Osteoblast (primary cell): ENCODE measurements at regions not wholly inside any gene's neighbourhood (a gene's known extent, or its start where the extent isn't known, plus 50 kb on each side); places are given as distances from the start of the nearest gene placed in this dataset.

Source experiments
- DNase-seq: peaks from one replicate; pipeline ENCODE4 v3.0.0; 2011; ENCODE audit warnings: low spot score, mixed read lengths; ENCODE audit not compliant: insufficient read length; ENCODE audit errors: missing footprints
- H2AFZ ChIP-seq: 2 replicates; pipeline ENCODE4 v1.6.0; 2011; ENCODE audit warnings: mild to moderate bottlenecking, low read length
- H3K27ac ChIP-seq: 2 replicates; pipeline ENCODE4 v1.5.1; 2011; ENCODE audit warnings: mild to moderate bottlenecking, low read depth, low read length, moderate library complexity
- H3K27me3 ChIP-seq: 2 replicates; pipeline ENCODE4 v1.6.0; 2012; ENCODE audit warnings: mild to moderate bottlenecking, control low read depth, inconsistent platforms, low read length, moderate library complexity; ENCODE audit not compliant: insufficient read depth
- H3K36me3 ChIP-seq: 2 replicates; pipeline ENCODE4 v1.5.1; 2011; ENCODE audit warnings: mild to moderate bottlenecking, low read length, control low read depth, moderate library complexity; ENCODE audit not compliant: insufficient read depth
- H3K4me1 ChIP-seq: 2 replicates; pipeline ENCODE4 v1.5.1; 2011; ENCODE audit warnings: mild to moderate bottlenecking, low read length, control low read depth, moderate library complexity; ENCODE audit not compliant: insufficient read depth
- H3K4me2 ChIP-seq: 2 replicates; pipeline ENCODE4 v1.6.0; 2011; ENCODE audit warnings: mild to moderate bottlenecking, low read length; ENCODE audit not compliant: insufficient read depth
- H3K4me3 ChIP-seq: fragments of 200-600 bp; sonication (generic); 3 replicates; pipeline ENCODE4 v1.5.1; 2012; ENCODE audit warnings: mild to moderate bottlenecking, low read length, inconsistent platforms; ENCODE audit not compliant: insufficient read depth
- H3K79me2 ChIP-seq: 2 replicates; pipeline ENCODE4 v1.6.0; 2012; ENCODE audit warnings: mild to moderate bottlenecking, low read length, control low read depth, inconsistent platforms; ENCODE audit not compliant: insufficient read depth
- H3K9me3 ChIP-seq: 2 replicates; pipeline ENCODE4 v1.5.1; 2011; ENCODE audit warnings: low read depth, low read length, control low read depth
- H4K20me1 ChIP-seq: 2 replicates; pipeline ENCODE4 v1.6.0; 2012; ENCODE audit warnings: mild to moderate bottlenecking, low read length, control low read depth; ENCODE audit not compliant: insufficient read depth
- TF ChIP-seq, protein P1 (sequence below): IDR thresholded peaks from 2 replicates; pipeline ENCODE4 v1.5.1; 2011; ENCODE audit warnings: mild to moderate bottlenecking, low read depth, low read length, moderate library complexity; ENCODE audit errors: extremely low read depth

DNA sequence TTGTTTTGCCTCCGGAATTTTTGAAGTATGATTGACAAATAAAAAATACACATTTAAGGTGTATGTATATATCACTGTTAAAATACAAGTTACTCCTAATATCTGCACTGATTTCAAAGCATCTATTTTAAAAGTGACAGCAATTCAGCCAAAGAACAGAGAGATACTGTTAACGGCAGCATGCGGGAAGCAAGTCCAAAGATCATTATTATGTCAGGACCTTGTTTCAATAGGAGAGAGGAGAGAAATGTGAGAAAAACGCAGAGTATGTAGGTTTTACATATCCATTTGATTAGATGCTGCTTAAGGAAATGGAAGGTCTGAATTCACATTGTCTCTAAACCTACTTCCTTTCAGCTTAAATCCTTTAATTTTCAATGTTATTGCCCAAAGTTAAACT lies 545.5 kb upstream of the SLC8A1 start:
- H3K79me2 ChIP-seq, result no peaks in the 10 kb centered on the region
- TF ChIP-seq, protein P1, sequence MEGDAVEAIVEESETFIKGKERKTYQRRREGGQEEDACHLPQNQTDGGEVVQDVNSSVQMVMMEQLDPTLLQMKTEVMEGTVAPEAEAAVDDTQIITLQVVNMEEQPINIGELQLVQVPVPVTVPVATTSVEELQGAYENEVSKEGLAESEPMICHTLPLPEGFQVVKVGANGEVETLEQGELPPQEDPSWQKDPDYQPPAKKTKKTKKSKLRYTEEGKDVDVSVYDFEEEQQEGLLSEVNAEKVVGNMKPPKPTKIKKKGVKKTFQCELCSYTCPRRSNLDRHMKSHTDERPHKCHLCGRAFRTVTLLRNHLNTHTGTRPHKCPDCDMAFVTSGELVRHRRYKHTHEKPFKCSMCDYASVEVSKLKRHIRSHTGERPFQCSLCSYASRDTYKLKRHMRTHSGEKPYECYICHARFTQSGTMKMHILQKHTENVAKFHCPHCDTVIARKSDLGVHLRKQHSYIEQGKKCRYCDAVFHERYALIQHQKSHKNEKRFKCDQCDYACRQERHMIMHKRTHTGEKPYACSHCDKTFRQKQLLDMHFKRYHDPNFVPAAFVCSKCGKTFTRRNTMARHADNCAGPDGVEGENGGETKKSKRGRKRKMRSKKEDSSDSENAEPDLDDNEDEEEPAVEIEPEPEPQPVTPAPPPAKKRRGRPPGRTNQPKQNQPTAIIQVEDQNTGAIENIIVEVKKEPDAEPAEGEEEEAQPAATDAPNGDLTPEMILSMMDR, result no peak
- H3K27ac ChIP-seq, result no peak overlapping the region
- no peaks in the 10 kb centered on the region for H3K4me1 ChIP-seq
- no peaks in the 10 kb centered on the region for H3K27me3 ChIP-seq
- H2AFZ ChIP-seq, result no peak overlapping the region
- DNase-seq, result no peak
- H3K4me2 ChIP-seq, result no peak overlapping the region
- no peaks in the 10 kb centered on the region for H3K36me3 ChIP-seq
- H3K4me3 ChIP-seq, result no peak overlapping the region
- H3K9me3 ChIP-seq, result no peaks in the 10 kb centered on the region
- H4K20me1 ChIP-seq, result no peaks in the 10 kb centered on the region

DNA sequence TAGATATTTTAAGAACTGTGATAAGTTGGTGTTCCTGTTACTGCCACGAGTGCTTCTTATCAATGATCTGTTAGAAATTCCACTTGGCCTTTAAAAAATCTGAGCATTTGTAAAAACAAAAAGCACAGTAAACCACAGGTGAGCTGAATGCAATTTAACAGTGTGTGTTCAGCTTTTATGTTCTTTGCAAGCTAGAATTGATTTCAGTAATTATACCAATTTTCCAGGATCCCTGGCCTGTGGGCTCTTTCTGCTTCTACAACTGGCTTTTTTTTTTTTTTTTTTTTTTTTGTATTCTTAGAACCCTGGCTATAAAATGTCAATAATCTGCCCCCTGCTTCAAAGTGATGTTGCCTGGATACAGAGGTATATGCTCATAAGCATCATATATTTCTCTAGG lies 548.5 kb upstream of the SLC8A1 start:
- Histone ChIP-seq H2AFZ (no peak overlapping the region), H3K4me3 (no peak overlapping the region), H3K4me1 (no peaks in the 10 kb centered on the region), H3K4me2 (no peak overlapping the region), H3K27me3 (no peaks in the 10 kb centered on the region), H3K79me2 (no peaks in the 10 kb centered on the region), H3K36me3 (no peaks in the 10 kb centered on the region), H3K27ac (no peak overlapping the region), H3K9me3 (no peaks in the 10 kb centered on the region), H4K20me1 (no peaks in the 10 kb centered on the region)
- TF ChIP-seq, protein P1, result no peak
- DNase-seq, result no peak

DNA sequence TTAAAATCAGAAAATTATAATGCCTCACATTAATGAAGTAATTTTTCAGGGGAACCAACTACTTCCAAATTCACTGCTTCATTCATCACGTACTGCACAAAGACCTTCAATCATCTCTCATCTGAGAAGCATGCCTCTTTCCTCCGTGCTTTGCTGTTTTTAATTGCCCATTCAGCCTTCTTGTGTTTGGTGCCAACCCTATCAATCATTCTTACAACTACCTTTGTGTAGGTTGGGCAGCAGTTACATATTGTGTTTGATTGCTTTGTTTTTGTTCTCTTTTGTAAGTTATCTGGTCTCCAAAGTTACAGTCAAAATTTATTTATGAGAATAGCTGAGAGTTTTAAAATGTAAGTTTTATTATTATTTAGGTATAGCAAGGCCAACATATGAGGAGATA lies 549.0 kb upstream of the SLC8A1 start:
- DNase-seq, result no peak
- TF ChIP-seq, protein P1, result no peak
- no peaks in the 10 kb centered on the region for H3K79me2 ChIP-seq
- H3K4me1 ChIP-seq, result no peaks in the 10 kb centered on the region
- H2AFZ ChIP-seq, result no peak overlapping the region
- H3K27me3 ChIP-seq, result no peaks in the 10 kb centered on the region
- no peak overlapping the region for H3K4me2 ChIP-seq
- no peaks in the 10 kb centered on the region for H3K9me3 ChIP-seq
- H3K4me3 ChIP-seq, result no peak overlapping the region
- no peaks in the 10 kb centered on the region for H4K20me1 ChIP-seq
- no peaks in the 10 kb centered on the region for H3K36me3 ChIP-seq
- no peak overlapping the region for H3K27ac ChIP-seq

DNA sequence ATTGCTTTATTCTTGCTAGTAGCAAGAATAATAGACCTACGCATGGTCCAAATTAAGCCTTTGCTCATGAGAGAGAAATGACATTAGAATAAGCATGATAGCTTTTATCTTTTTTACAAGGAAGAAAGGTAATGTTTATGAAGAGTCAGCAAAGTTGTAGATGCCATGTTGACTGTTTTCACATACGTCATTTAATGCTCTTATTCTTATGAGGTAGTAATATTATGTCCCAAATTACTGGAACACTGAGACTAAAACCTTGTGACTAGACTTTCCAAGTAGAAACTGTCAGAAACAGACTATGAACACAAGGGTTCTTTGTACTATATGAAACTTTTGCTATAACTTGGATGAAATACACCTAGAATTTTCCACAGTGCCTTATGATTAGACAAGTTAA lies 552.8 kb upstream of the SLC8A1 start:
- H3K9me3 ChIP-seq, result no peaks in the 10 kb centered on the region
- no peak overlapping the region for H2AFZ ChIP-seq
- no peak overlapping the region for H3K4me3 ChIP-seq
- no peaks in the 10 kb centered on the region for H3K79me2 ChIP-seq
- no peaks in the 10 kb centered on the region for H4K20me1 ChIP-seq
- H3K4me2 ChIP-seq, result no peak overlapping the region
- no peak for DNase-seq
- no peak overlapping the region for H3K27ac ChIP-seq
- no peaks in the 10 kb centered on the region for H3K4me1 ChIP-seq
- TF ChIP-seq, protein P1, result no peak
- no peaks in the 10 kb centered on the region for H3K27me3 ChIP-seq
- H3K36me3 ChIP-seq, result no peaks in the 10 kb centered on the region
